LoVo (cell line): ENCODE measurements at regions not wholly inside any gene's neighbourhood (a gene's known extent, or its start where the extent isn't known, plus 50 kb on each side); places are given as distances from the start of the nearest gene placed in this dataset.
"Not testable (repeated sequence)": the region's sequence is repeated elsewhere in the genome, so short reads cannot be mapped to it uniquely, and the experiment has no call there.

Experiments
- DNase-seq: peaks from one replicate; pipeline ENCODE4 v3.0.0-alpha.2; 2016; ENCODE audit warnings: low spot score

- no peak for DNase-seq
These were observed 154.1 kb upstream of the GRM7 start for GRCh38 chr3:6706777-6707176.

GRCh38 chr3:6709178-6709577 is 151.7 kb upstream of the GRM7 start:
- no peak for DNase-seq

GRCh38 chr3:6714962-6715361 is 146.0 kb upstream of the GRM7 start:
- no peak for DNase-seq

- DNase-seq, result no peak
These were observed 144.5 kb upstream of the GRM7 start for GRCh38 chr3:6716420-6716819.

GRCh38 chr3:6717026-6717943 is 143.6 kb upstream of the GRM7 start:
- DNase-seq, result no peak

- no peak for DNase-seq
These were observed 140.9 kb upstream of the GRM7 start for GRCh38 chr3:6719999-6720398.

GRCh38 chr3:6721491-6721890 is 139.4 kb upstream of the GRM7 start:
- no peak for DNase-seq

- no peak for DNase-seq
These were observed 137.7 kb upstream of the GRM7 start for GRCh38 chr3:6723205-6723604.

- no peak for DNase-seq
These were observed 134.1 kb upstream of the GRM7 start for GRCh38 chr3:6726811-6727210.

GRCh38 chr3:6732807-6733206 is 128.1 kb upstream of the GRM7 start:
- DNase-seq, result no peak

- DNase-seq, result no peak
These were observed 127.1 kb upstream of the GRM7 start for GRCh38 chr3:6733699-6734394.

GRCh38 chr3:6734395-6734746 is 126.5 kb upstream of the GRM7 start:
- DNase-seq, result no peak

- no peak for DNase-seq
These were observed 123.9 kb upstream of the GRM7 start for GRCh38 chr3:6736836-6737629.

GRCh38 chr3:6737630-6738029 is 123.3 kb upstream of the GRM7 start:
- DNase-seq, result no peak

- no peak for DNase-seq
These were observed 121.6 kb upstream of the GRM7 start for GRCh38 chr3:6739288-6739687.

- no peak for DNase-seq
These were observed 117.7 kb upstream of the GRM7 start for GRCh38 chr3:6743067-6743720.

- DNase-seq, result no peak
These were observed 114.5 kb upstream of the GRM7 start for GRCh38 chr3:6746443-6746842.

GRCh38 chr3:6747017-6747416 is 113.9 kb upstream of the GRM7 start:
- DNase-seq, result no peak

GRCh38 chr3:6750782-6751181 is 110.1 kb upstream of the GRM7 start:
- DNase-seq, result no peak

- no peak for DNase-seq
These were observed 107.4 kb upstream of the GRM7 start for GRCh38 chr3:6753536-6753935.

GRCh38 chr3:6769532-6770396 is 91.2 kb upstream of the GRM7 start:
- not testable (repeated sequence) for DNase-seq
